Transverse colon (tissue), 4 donors: ENCODE measurements at regions not wholly inside any gene's neighbourhood (a gene's known extent, or its start where the extent isn't known, plus 50 kb on each side); places are given as distances from the start of the nearest gene placed in this dataset.

Experiments used
- CTCF ChIP-seq, 5 experiments: fragments of 200-600 bp in 3 of 5; fragments of 450-650 bp in 2 of 5; sonication (generic) in 3 of 5; IDR thresholded peaks; 1 replicate in 2 of 5; 2 replicates in 3 of 5; pipeline ENCODE4 v1.5.1; 2016 to 2017; ENCODE audit warnings: antibody characterized with exemption in 5 of 5, inconsistent platforms in 3 of 5, mild to moderate bottlenecking in 2 of 5, moderate library complexity in 1 of 5
- POLR2AphosphoS5 ChIP-seq, 3 donors: sonication (generic); formaldehyde crosslinking; IDR thresholded peaks; one replicate each; pipeline ENCODE4 v1.6.1; 2016; ENCODE audit warnings: antibody characterized with exemption in 3 of 3

GRCh38 chr9:71521132-71521531, 247.2 kb downstream of the CEMIP2 start:
- no peak for TF ChIP-seq CTCF (IDR thresholded peaks at IDR 0.05)
- no peak for TF ChIP-seq POLR2AphosphoS5 (IDR thresholded peaks at IDR 0.05)
